IMR-90 (cell line): ENCODE measurements at regions not wholly inside any gene's neighbourhood (a gene's known extent, or its start where the extent isn't known, plus 50 kb on each side); places are given as distances from the start of the nearest gene placed in this dataset.

Source experiments
- ATAC-seq: fragments of 200-7000 bp; cut with Tn5 transposase; 2 replicates; pipeline ENCODE4 v1.9.1; 2020; ENCODE audit warnings: low read depth, mild to moderate bottlenecking, moderate library complexity
- BruUV-seq: library from RNA; stranded (reverse); fragments of 400-500 nt; replicated peaks from 2 replicates; lab custom pipeline; 2021; lab: Mats Ljungman, UMichigan
- CTCF ChIA-PET: fragments of 300-600 bp; formaldehyde crosslinking; extraction: SDS; loops from one replicate; lab custom pipeline; 2021; ENCODE audit warnings: antibody characterized with exemption; lab: Yijun Ruan, JAX
- POLR2A ChIA-PET: fragments of 300-600 bp; sonication (Branson Sonifier 250); formaldehyde crosslinking; loops from one replicate; lab custom pipeline; 2022; ENCODE audit warnings: antibody characterized with exemption; ENCODE audit not compliant: unreplicated experiment; lab: Charles Lee
- DNase-seq: peaks from one replicate; pipeline ENCODE4 v3.0.0; 2013
- H2AFZ ChIP-seq: replicated peaks from 2 replicates; pipeline ENCODE3; 2013; ENCODE audit warnings: low read length, mild to moderate bottlenecking; ENCODE audit not compliant: poor library complexity
- H2AK5ac ChIP-seq: 2 replicates; pipeline ENCODE4 v1.6.1; 2013; ENCODE audit warnings: low read depth, low read length, inconsistent platforms
- H2AK9ac ChIP-seq: replicated peaks from 2 replicates; pipeline ENCODE3; 2013; ENCODE audit warnings: mild to moderate bottlenecking, low read depth, low read length, moderate library complexity; ENCODE audit not compliant: poor library complexity
- H2BK120ac ChIP-seq: 2 replicates; pipeline ENCODE4 v1.6.1; 2013; ENCODE audit warnings: low read depth, low read length, inconsistent platforms
- H2BK15ac ChIP-seq: 3 replicates; pipeline ENCODE4 v1.6.1; 2013; ENCODE audit warnings: low read depth, low read length, inconsistent platforms
- H2BK20ac ChIP-seq: 2 replicates; pipeline ENCODE4 v1.6.1; 2013; ENCODE audit warnings: low read depth, mild to moderate bottlenecking, inconsistent platforms, low read length, moderate library complexity
- H2BK5ac ChIP-seq: 2 replicates; pipeline ENCODE4 v1.6.1; 2013; ENCODE audit warnings: mild to moderate bottlenecking, low read depth, low read length, inconsistent platforms; ENCODE audit not compliant: poor library complexity, severe bottlenecking
- H3K14ac ChIP-seq: replicated peaks from 2 replicates; pipeline ENCODE4 v1.6.1; 2013; ENCODE audit warnings: low read depth, low read length, inconsistent platforms
- H3K18ac ChIP-seq: 2 replicates; pipeline ENCODE4 v1.6.1; 2013; ENCODE audit warnings: low read depth, low read length, control low read depth
- H3K23ac ChIP-seq: 2 replicates; pipeline ENCODE4 v1.6.1; 2013; ENCODE audit warnings: low read depth, low read length, inconsistent platforms
- H3K27ac ChIP-seq: 2 replicates; pipeline ENCODE4 v1.5.1; 2013; ENCODE audit warnings: mild to moderate bottlenecking, control low read depth, low read length; ENCODE audit not compliant: insufficient read depth
- H3K27me3 ChIP-seq: 2 replicates; pipeline ENCODE4 v1.6.1; 2013; ENCODE audit warnings: low read length; ENCODE audit not compliant: control insufficient read depth, insufficient read depth
- H3K36me3 ChIP-seq: 2 replicates; pipeline ENCODE4 v1.6.1; 2013; ENCODE audit warnings: low read length, mixed read lengths; ENCODE audit not compliant: control insufficient read depth, insufficient read depth
- H3K4ac ChIP-seq: 2 replicates; pipeline ENCODE4 v1.6.1; 2013; ENCODE audit warnings: low read depth, low read length, inconsistent platforms
- H3K4me1 ChIP-seq: 2 replicates; pipeline ENCODE4 v1.6.1; 2013; ENCODE audit warnings: low read length, mixed read lengths; ENCODE audit not compliant: control insufficient read depth, insufficient read depth
- H3K4me2 ChIP-seq: 2 replicates; pipeline ENCODE4 v1.6.1; 2013; ENCODE audit warnings: low read depth, mild to moderate bottlenecking, control low read depth, low read length, moderate library complexity
- H3K4me3 ChIP-seq: 2 replicates; pipeline ENCODE4 v1.5.1; 2013; ENCODE audit warnings: low read depth, mild to moderate bottlenecking, control low read depth, low read length, moderate library complexity; ENCODE audit not compliant: insufficient read depth
- H3K56ac ChIP-seq: 2 replicates; pipeline ENCODE4 v1.6.1; 2013; ENCODE audit warnings: low read length, inconsistent platforms; ENCODE audit not compliant: insufficient read depth; ENCODE audit errors: extremely low read depth
- H3K79me1 ChIP-seq, 2 experiments: 2 replicates each; pipeline ENCODE4 v1.6.1; 2013; ENCODE audit warnings: low read length in 2 of 2, inconsistent platforms in 1 of 2, low read depth in 1 of 2
- H3K9ac ChIP-seq: 2 replicates; pipeline ENCODE4 v1.6.1; 2013; ENCODE audit warnings: low read depth, low read length, control low read depth
- H3K9me1 ChIP-seq: 2 replicates; pipeline ENCODE4 v1.6.1; 2013; ENCODE audit warnings: low read length, inconsistent platforms; ENCODE audit not compliant: insufficient read depth
- H3K9me3 ChIP-seq: 2 replicates; pipeline ENCODE4 v1.6.1; 2013; ENCODE audit warnings: low read length; ENCODE audit not compliant: control insufficient read depth, insufficient read depth
- H4K20me1 ChIP-seq: 2 replicates; pipeline ENCODE4 v1.6.1; 2013; ENCODE audit warnings: low read length, inconsistent platforms; ENCODE audit not compliant: insufficient read depth
- H4K5ac ChIP-seq: 2 replicates; pipeline ENCODE4 v1.6.1; 2013; ENCODE audit warnings: mild to moderate bottlenecking, low read depth, low read length, control low read depth
- H4K8ac ChIP-seq, 2 experiments: 2 replicates each; pipeline ENCODE4 v1.6.1; 2013; ENCODE audit warnings: low read depth in 2 of 2, low read length in 2 of 2, control low read depth in 1 of 2, inconsistent platforms in 1 of 2
- H4K91ac ChIP-seq: 2 replicates; pipeline ENCODE4 v1.6.1; 2013; ENCODE audit warnings: low read depth, low read length, inconsistent platforms; ENCODE audit not compliant: insufficient read depth
- BHLHE40 ChIP-seq: fragments of 150-350 bp; IDR thresholded peaks from 2 replicates; pipeline ENCODE4 v1.6.1; 2016; ENCODE audit warnings: mild to moderate bottlenecking, low read depth, low read length
- CEBPB ChIP-seq: IDR thresholded peaks from 2 replicates; pipeline ENCODE4 v1.6.1; 2012; ENCODE audit warnings: low read depth, low read length, improper control_type of control experiment
- NFE2L2 ChIP-seq: fragments of 150-350 bp; IDR thresholded peaks from 2 replicates; pipeline ENCODE4 v1.6.1; 2016; ENCODE audit warnings: low read depth, mild to moderate bottlenecking, low read length
- RCOR1 ChIP-seq: IDR thresholded peaks from 2 replicates; pipeline ENCODE4 v1.6.1; 2012; ENCODE audit warnings: mild to moderate bottlenecking, low read length, improper control_type of control experiment; ENCODE audit not compliant: insufficient replicate concordance
- RFX5 ChIP-seq: IDR thresholded peaks from 2 replicates; pipeline ENCODE4 v1.8.0; 2012; ENCODE audit warnings: low read depth, mild to moderate bottlenecking, low read length, moderate library complexity
- WGBS, 2 experiments: methylation state at CpG; one replicate each; pipeline versions ENCODE4 v1.1.5 to v1.1.7; 2013; ENCODE audit warnings: missing lambda C conversion rate in 2 of 2; ENCODE audit not compliant: insufficient read length in 1 of 2; ENCODE audit errors: extremely low coverage in 2 of 2; 5-methylcytosine and 5-hydroxymethylcytosine counted together
- dilution Hi-C: fragments of 300-500 bp; cut with HindIII; formaldehyde crosslinking; loops from one replicate; pipeline ENCODE4 v1.14.3; 2018; ENCODE audit warnings: low sequenced_read_pairs; ENCODE audit not compliant: unreplicated experiment
- in situ Hi-C: fragments of 300-500 bp; cut with MboI; formaldehyde crosslinking; loops from 3 replicates; pipeline ENCODE4 v1.14.3; 2019; ENCODE audit warnings: low sequenced_read_pairs, inconsistent platforms, mixed read lengths
- intact Hi-C: fragments of 100-400 bp; cut with micrococcal nuclease; formaldehyde crosslinking; loops from 2 replicates; pipeline ENCODE4 v1.10.0; 2022
- TF ChIP-seq, protein P1 (sequence below): conservative IDR thresholded peaks from 2 replicates; pipeline ENCODE4 v1.5.1; 2012; ENCODE audit warnings: mild to moderate bottlenecking, low read depth, low read length, improper control_type of control experiment

- intact Hi-C loops: no loop called here
- Histone ChIP-seq H3K27me3 (no peaks in the 10 kb centered on the region), H3K9ac (no peak overlapping the region), H3K18ac (no peak overlapping the region), H4K91ac (no peak overlapping the region), H2AK5ac (no peak overlapping the region), H3K27ac (no peak overlapping the region), H3K14ac (no peak overlapping the region), H4K8ac (no peak overlapping the region), H2AK9ac (no peak overlapping the region), H3K4me2 (no peak overlapping the region), H3K36me3 (no peaks in the 10 kb centered on the region), H4K5ac (no peak overlapping the region), H3K23ac (no peak overlapping the region), H2BK5ac (no peak overlapping the region), H2BK20ac (no peak overlapping the region), H2BK15ac (no peak overlapping the region), H3K9me1 (no peaks in the 10 kb centered on the region), H3K4me1 (no peaks in the 10 kb centered on the region), H2AFZ (no peak overlapping the region), H3K4me3 (no peak overlapping the region), H3K9me3 (no peaks in the 10 kb centered on the region; the same call in none of the 2 replicates), H2BK120ac (no peak overlapping the region), H3K4ac (no peak overlapping the region), H4K20me1 (no peaks in the 10 kb centered on the region), H3K79me1 (no peaks in the 10 kb centered on the region), H3K56ac (no peak overlapping the region)
- POLR2A ChIA-PET: no interaction called here
- dilution Hi-C loops: no loop called here
- TF ChIP-seq RCOR1: no peak
- TF ChIP-seq RFX5: no peak
- TF ChIP-seq, protein P1, sequence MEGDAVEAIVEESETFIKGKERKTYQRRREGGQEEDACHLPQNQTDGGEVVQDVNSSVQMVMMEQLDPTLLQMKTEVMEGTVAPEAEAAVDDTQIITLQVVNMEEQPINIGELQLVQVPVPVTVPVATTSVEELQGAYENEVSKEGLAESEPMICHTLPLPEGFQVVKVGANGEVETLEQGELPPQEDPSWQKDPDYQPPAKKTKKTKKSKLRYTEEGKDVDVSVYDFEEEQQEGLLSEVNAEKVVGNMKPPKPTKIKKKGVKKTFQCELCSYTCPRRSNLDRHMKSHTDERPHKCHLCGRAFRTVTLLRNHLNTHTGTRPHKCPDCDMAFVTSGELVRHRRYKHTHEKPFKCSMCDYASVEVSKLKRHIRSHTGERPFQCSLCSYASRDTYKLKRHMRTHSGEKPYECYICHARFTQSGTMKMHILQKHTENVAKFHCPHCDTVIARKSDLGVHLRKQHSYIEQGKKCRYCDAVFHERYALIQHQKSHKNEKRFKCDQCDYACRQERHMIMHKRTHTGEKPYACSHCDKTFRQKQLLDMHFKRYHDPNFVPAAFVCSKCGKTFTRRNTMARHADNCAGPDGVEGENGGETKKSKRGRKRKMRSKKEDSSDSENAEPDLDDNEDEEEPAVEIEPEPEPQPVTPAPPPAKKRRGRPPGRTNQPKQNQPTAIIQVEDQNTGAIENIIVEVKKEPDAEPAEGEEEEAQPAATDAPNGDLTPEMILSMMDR: no peak
- no peak for TF ChIP-seq CEBPB
- no peak for TF ChIP-seq BHLHE40
- TF ChIP-seq NFE2L2: no peak
- BruUV-seq: no TSS peak
- in situ Hi-C loops: no loop called here
- DNase-seq: no peak
- CTCF ChIA-PET: interaction anchor here (0.5 kb wide), 1 partner anchor 14 kb away, joined by 4 read pairs; no protein-coding TSS in a partner anchor
- ATAC-seq: no peak
- WGBS, 2 experiments: 30% methylated on average over 3 of the region's 5 CpGs; no CpG with 5 or more reads in 1 of the 2 experiments
Observed at GRCh38 chr5:29367176-29367833, 1826.2 kb upstream of the CDH6 start.
